AG04450 (cell line): ENCODE measurements at regions not wholly inside any gene's neighbourhood (a gene's known extent, or its start where the extent isn't known, plus 50 kb on each side); places are given as distances from the start of the nearest gene placed in this dataset.
"Not testable (repeated sequence)": the region's sequence is repeated elsewhere in the genome, so short reads cannot be mapped to it uniquely, and the experiment has no call there.

Source experiments
- CTCF ChIA-PET: fragments of 300-600, 350-600 bp; formaldehyde crosslinking; extraction: SDS; loops from one replicate; lab custom pipeline; 2022; ENCODE audit warnings: antibody characterized with exemption, inconsistent platforms; lab: Charles Lee
- POLR2A ChIA-PET: fragments of 350-600 bp; formaldehyde crosslinking; extraction: SDS; loops from one replicate; lab custom pipeline; 2021; ENCODE audit warnings: antibody characterized with exemption, inconsistent platforms; lab: Yijun Ruan, JAX
- DNase-seq: peaks from one replicate; pipeline ENCODE4 v3.0.0-alpha.2; 2011; ENCODE audit warnings: low read depth, low spot score
- H3K27ac ChIP-seq: one replicate; pipeline ENCODE4 v1.5.1; 2012; ENCODE audit warnings: low read depth, low read length, control low read depth
- H3K27me3 ChIP-seq: one replicate; pipeline ENCODE4 v1.6.0; 2012; ENCODE audit warnings: low read length; ENCODE audit not compliant: control insufficient read depth, insufficient read depth
- H3K4me3 ChIP-seq: 2 replicates; pipeline ENCODE4 v1.5.1; 2011; ENCODE audit warnings: mild to moderate bottlenecking, low read depth, low read length, control low read depth
- H3K9me3 ChIP-seq: 2 replicates; pipeline ENCODE4 v1.5.1; 2012; ENCODE audit warnings: low read length; ENCODE audit not compliant: control insufficient read depth, insufficient read depth
- TF ChIP-seq, protein P1 (sequence below): IDR thresholded peaks from 2 replicates; pipeline ENCODE4 v1.5.1; 2011; ENCODE audit warnings: low read depth, low read length, control low read depth, inconsistent platforms

DNA sequence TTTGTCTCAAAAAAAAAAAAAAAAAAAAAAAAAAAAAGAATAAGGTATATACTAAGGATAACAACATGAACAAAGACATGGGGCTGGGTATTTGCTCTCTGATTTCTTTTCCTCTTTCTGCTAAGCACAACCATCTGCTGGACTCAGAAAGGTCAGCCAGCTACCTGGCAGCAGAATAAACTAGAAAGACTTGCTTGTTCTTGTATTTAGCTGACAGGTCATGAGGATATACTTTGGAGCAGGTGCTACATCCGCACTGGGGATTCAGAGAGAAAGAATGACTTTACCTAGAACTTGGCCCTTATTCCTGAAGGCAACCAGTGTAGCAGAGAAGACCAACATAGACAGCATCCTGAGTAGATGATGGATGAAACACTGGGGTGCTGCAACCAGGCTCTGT is 550.5 kb downstream of the NTRK3 start:
- CTCF ChIA-PET = no interaction called here
- Histone ChIP-seq H3K4me3 (no peak overlapping the region), H3K27me3 (peaks cover 2% of the 10 kb centered on the region), H3K27ac (no peak overlapping the region), H3K9me3 (no peaks in the 10 kb centered on the region)
- TF ChIP-seq, protein P1, sequence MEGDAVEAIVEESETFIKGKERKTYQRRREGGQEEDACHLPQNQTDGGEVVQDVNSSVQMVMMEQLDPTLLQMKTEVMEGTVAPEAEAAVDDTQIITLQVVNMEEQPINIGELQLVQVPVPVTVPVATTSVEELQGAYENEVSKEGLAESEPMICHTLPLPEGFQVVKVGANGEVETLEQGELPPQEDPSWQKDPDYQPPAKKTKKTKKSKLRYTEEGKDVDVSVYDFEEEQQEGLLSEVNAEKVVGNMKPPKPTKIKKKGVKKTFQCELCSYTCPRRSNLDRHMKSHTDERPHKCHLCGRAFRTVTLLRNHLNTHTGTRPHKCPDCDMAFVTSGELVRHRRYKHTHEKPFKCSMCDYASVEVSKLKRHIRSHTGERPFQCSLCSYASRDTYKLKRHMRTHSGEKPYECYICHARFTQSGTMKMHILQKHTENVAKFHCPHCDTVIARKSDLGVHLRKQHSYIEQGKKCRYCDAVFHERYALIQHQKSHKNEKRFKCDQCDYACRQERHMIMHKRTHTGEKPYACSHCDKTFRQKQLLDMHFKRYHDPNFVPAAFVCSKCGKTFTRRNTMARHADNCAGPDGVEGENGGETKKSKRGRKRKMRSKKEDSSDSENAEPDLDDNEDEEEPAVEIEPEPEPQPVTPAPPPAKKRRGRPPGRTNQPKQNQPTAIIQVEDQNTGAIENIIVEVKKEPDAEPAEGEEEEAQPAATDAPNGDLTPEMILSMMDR = no peak
- no peak for DNase-seq
- POLR2A ChIA-PET = interaction anchor here (0.6 kb wide), 1 partner anchor 78 kb away, joined by 7 read pairs; no protein-coding TSS in a partner anchor

DNA sequence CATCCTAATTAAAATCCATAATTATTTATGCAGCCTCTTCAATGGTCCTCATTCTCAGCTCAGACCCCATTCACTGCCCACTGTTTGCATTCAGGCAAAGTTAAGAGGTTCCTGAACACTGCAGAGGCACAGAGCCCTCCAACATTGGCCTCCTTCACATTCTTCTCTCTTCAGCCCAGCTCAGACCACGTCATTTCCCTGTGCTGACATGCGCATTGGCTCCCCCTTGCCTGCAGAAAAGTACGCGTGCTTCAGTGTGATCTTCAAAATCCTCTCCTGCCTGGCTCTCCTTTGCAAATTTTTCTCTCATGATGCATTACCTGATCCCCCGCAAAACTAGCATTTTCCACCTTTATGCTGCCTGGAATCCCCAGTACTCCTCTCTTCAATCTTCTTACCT is 552.3 kb downstream of the NTRK3 start:
- ChIA-PET CTCF (no interaction called here), POLR2A (no interaction called here)
- no peak for DNase-seq
- Histone ChIP-seq H3K9me3 (no peaks in the 10 kb centered on the region), H3K27me3 (no peaks in the 10 kb centered on the region), H3K4me3 (no peak overlapping the region), H3K27ac (no peak overlapping the region)
- TF ChIP-seq, protein P1 = no peak

DNA sequence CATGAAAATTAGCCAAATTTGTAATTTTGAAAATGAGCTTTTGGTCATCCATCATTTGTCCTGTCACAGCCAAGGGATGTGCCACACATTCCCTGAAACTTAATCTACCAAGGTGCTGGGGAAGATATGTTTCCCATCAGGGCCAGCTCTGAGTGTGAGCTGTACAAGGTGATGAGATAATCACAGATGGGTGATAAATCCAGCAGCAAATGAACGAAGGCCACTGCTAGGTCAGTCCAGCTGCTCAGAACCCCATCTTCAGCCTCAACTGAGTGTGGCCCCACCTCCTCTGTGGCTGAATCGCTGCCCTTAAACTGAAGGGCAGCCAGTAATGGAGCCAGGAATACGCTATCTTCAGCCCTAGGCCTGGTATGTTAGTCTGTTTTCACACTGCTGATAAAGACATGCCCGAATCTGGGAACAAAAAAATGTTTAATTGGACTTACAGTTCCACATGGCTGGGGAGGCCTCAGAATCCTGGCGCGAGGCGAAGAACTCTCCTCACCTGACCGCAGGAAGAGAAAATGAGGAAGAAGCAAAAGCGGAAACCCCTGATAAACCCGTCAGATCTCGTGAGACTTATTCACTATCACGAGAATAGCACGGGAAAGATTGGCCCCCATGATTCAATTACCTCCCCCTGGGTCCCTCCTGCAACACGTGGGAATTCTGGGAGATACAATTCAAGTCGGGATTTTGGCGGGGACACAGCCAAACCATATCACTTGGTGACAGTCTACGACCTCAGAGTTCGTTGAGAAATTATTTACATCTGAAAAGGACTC is 553.0 kb downstream of the NTRK3 start:
- CTCF ChIA-PET = no interaction called here
- DNase-seq = no peak
- Histone ChIP-seq H3K27me3 (no peaks in the 10 kb centered on the region), H3K4me3 (no peak overlapping the region), H3K9me3 (no peaks in the 10 kb centered on the region), H3K27ac (no peak overlapping the region)
- TF ChIP-seq, protein P1 = no peak
- POLR2A ChIA-PET = no interaction called here

DNA sequence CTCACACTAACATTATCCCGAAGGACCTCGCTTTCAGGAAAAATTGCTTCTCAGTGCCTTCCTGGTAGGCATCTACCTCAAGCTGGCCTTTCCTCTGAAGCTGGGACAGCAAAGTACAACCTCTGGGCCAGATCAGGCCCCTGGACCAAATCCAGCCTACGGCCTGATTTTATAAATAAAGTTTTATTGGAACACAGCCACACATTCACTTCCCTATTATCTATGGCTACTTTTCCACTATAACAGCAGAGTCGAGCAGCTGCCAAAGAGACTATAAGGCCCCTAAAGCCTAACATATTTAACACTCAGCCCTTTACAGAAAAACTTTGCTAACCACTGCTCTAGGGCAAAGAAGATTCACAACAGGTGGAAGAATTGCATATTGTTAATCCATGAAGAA is 554.3 kb downstream of the NTRK3 start:
- ChIA-PET CTCF (interaction anchor here (0.6 kb wide), 1 partner anchor 102 kb away, joined by 3 read pairs; no protein-coding TSS in a partner anchor), POLR2A (no interaction called here)
- no peak for DNase-seq
- Histone ChIP-seq H3K27ac (no peak overlapping the region), H3K27me3 (no peaks in the 10 kb centered on the region), H3K9me3 (no peaks in the 10 kb centered on the region), H3K4me3 (no peak overlapping the region)
- TF ChIP-seq, protein P1 = no peak

DNA sequence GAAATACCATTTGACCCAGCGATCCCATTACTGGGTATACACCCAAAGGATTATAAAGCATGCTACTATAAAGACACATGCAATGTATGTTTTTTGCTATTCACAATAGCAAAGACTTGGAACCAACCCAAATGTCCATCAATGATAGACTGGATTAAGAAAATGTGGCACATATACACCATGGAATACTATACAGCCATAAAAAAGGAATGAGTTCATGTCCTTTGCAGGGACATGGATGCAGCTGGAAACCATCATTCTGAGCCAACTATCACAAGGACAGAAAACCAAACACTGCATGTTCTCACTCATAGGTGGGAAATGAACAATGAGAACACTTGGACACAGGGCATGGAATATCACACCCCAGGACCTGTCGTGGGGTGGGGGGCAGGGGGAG is 558.1 kb downstream of the NTRK3 start:
- POLR2A ChIA-PET, H3K9me3 ChIP-seq, H3K27ac ChIP-seq, H3K4me3 ChIP-seq, DNase-seq, H3K27me3 ChIP-seq, CTCF ChIA-PET: not testable (repeated sequence)
